ENCODE measurements at regions not wholly inside any gene's neighbourhood (a gene's known extent, or its start where the extent isn't known, plus 50 kb on each side); places are given as distances from the start of the nearest gene placed in this dataset.

DNA sequence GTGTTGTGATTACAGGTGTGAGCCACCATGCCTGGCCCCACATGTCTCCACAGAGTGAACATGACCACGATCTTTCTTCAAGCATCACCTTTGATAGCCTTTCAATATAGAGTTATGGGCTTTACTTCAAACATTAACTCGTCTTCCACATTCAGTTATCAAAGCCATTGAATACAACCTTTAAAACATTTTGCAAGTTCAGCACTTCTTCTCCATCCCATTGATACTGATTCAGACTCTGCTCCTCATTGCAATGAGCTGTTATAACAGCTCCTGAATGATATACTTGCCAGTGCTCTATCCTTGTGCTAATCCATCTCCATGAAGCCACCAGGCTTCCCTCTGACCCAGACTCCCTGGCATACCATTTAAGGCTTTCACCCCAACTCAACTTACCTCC is 223.5 kb upstream of the EEA1 start:
- 86% methylated on average over 2 of the region's 2 CpGs for WGBS
- Histone ChIP-seq H3K27ac (no peak overlapping the region), H3K27me3 (replicated peaks; ENCODE audit: insufficient read depth) (no peaks in the 10 kb centered on the region), H3K36me3 (no peaks in the 10 kb centered on the region), H3K9me3 (no peaks in the 10 kb centered on the region), H3K4me1 (replicated peaks) (peaks cover 7% of the 10 kb centered on the region), H3K4me3 (no peak overlapping the region)
- intact Hi-C loops (cut with DNase I), result no loop called here
- TF ChIP-seq, protein P1, sequence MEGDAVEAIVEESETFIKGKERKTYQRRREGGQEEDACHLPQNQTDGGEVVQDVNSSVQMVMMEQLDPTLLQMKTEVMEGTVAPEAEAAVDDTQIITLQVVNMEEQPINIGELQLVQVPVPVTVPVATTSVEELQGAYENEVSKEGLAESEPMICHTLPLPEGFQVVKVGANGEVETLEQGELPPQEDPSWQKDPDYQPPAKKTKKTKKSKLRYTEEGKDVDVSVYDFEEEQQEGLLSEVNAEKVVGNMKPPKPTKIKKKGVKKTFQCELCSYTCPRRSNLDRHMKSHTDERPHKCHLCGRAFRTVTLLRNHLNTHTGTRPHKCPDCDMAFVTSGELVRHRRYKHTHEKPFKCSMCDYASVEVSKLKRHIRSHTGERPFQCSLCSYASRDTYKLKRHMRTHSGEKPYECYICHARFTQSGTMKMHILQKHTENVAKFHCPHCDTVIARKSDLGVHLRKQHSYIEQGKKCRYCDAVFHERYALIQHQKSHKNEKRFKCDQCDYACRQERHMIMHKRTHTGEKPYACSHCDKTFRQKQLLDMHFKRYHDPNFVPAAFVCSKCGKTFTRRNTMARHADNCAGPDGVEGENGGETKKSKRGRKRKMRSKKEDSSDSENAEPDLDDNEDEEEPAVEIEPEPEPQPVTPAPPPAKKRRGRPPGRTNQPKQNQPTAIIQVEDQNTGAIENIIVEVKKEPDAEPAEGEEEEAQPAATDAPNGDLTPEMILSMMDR (IDR thresholded peaks at IDR 0.05), result no peak
- TF ChIP-seq POLR2AphosphoS5 (IDR thresholded peaks at IDR 0.05), result no peak
- no peak for DNase-seq (ENCODE audit: low spot score)

DNA sequence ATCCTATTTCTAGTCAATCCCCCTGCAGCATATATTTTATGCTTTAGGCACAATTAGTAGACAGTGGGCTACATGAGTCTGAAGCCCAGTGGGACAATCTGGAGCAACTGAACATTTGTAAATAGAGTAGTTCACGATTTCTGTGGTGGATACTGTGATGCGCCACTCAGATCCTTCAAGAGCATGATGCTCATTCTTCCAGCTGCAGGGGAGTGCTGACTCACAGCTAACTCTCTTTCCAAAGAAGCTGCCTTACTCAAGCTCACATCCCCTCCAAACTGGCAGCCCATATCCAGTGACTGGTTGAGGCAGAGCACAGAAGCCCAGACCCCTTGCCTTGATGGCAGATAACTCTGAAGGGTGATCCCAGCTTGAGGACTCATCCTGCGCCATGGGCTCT is 224.2 kb upstream of the EEA1 start:
- intact Hi-C loops (cut with DNase I), result no loop called here
- no peak for DNase-seq (ENCODE audit: low spot score)
- no peak overlapping the region for H3K27ac ChIP-seq
- H3K4me3 ChIP-seq, result no peak overlapping the region
- peaks cover 7% of the 10 kb centered on the region for H3K4me1 ChIP-seq (replicated peaks)
- no peaks in the 10 kb centered on the region for H3K27me3 ChIP-seq (replicated peaks; ENCODE audit: insufficient read depth)
- TF ChIP-seq POLR2A (IDR thresholded peaks at IDR 0.05) (no peak), POLR2AphosphoS5 (IDR thresholded peaks at IDR 0.05) (no peak)
- TF ChIP-seq, protein P1 (IDR thresholded peaks at IDR 0.05), result no peak
- 97% methylated on average over 3 of the region's 3 CpGs for WGBS
- no peaks in the 10 kb centered on the region for H3K36me3 ChIP-seq
- H3K9me3 ChIP-seq, result no peaks in the 10 kb centered on the region

DNA sequence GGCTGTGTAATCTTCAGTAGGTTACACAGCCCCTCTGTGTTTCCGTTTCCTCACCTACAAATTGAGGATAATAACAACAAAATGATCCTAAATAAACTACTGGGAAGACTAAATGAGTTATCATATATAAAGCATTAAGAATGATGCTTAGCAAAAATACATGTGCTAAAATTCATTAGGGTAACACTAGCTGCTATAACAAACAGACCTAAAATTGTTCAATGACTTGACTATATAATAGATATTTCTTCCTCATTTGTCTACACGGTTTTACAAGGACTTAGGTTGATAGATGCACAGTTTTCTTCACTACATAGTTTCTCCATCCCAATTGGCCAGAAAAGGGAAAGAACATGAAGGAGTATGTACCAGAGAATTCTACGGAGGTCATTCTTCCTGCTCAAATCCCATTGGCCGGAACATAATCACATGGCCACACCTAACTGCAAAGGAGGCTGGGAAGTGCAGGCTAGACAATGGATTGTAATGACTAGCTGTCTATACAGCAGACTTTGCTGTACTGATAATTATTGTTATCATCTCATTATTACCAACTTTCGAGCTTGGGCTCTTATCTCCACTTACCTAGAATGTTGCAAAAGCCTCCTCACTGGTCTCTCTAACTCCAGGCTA is 223.5 kb upstream of the NUDT4 start:
- Histone ChIP-seq H3K27ac (peak overlapping the region; percentile 26 to 32), H3K4me1 (replicated peaks) (peaks cover 7% of the 10 kb centered on the region), H3K4me3 (no peak overlapping the region), H3K36me3 (no peaks in the 10 kb centered on the region), H3K27me3 (replicated peaks; ENCODE audit: insufficient read depth) (no peaks in the 10 kb centered on the region), H3K9me3 (no peaks in the 10 kb centered on the region)
- no peak for TF ChIP-seq POLR2AphosphoS5 (IDR thresholded peaks at IDR 0.05)
- TF ChIP-seq POLR2A (IDR thresholded peaks at IDR 0.05), result no peak
- TF ChIP-seq, protein P1 (IDR thresholded peaks at IDR 0.05), result no peak
- WGBS, result 91% methylated on average over 5 of the region's 5 CpGs
- DNase-seq (ENCODE audit: low spot score), result no peak
- intact Hi-C loops (cut with DNase I), result no loop called here

DNA sequence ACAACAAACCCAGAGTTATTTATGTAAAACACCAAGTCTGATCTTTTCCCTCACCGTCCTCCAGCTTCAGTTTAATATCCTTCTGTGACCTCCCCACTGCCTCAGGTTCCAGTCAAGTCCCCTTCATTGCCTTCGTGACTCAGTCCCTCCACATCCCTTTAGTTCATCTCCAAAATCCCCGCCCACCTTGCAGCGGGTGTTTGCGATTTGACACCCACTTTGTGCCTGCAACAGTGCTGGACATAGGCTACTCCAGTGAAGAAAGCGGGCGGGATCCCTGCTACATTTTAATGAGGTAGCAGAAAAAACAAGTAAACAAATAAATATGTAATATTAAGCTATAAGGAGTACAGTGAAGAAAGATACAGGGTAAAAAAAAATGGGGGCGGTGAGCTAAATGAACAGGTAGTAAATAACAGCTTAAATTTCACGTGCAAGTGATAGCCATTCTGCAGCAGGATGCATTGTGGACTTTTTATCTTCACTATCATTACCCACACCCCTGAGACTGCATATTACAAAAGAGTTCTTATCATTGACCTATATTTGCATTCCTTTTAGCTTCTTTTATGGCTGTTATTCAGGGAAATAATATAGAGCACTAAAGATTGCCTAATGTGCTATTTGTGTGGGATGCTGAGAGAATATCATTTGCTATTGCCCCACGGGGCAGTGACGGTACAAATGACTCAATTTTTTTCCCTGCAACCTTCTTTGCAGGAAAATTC is 222.8 kb upstream of the NUDT4 start:
- no peak overlapping the region for H3K4me3 ChIP-seq
- intact Hi-C loops (cut with DNase I), result no loop called here
- no peaks in the 10 kb centered on the region for H3K27me3 ChIP-seq (replicated peaks; ENCODE audit: insufficient read depth)
- 62% methylated on average over 11 of the region's 11 CpGs for WGBS
- no peaks in the 10 kb centered on the region for H3K36me3 ChIP-seq
- peaks cover 7% of the 10 kb centered on the region for H3K4me1 ChIP-seq (replicated peaks)
- no peak for DNase-seq (ENCODE audit: low spot score)
- peak overlapping the region; percentile 32 to 41 for H3K27ac ChIP-seq
- no peaks in the 10 kb centered on the region for H3K9me3 ChIP-seq
- TF ChIP-seq POLR2A (IDR thresholded peaks at IDR 0.05) (no peak), POLR2AphosphoS5 (IDR thresholded peaks at IDR 0.05) (no peak)
- TF ChIP-seq, protein P1 (IDR thresholded peaks at IDR 0.05), result no peak
